Adipocyte (in vitro differentiated cells): ENCODE measurements at regions not wholly inside any gene's neighbourhood (a gene's known extent, or its start where the extent isn't known, plus 50 kb on each side); places are given as distances from the start of the nearest gene placed in this dataset.

ENCODE experiments used
- DNase-seq: peaks from one replicate; pipeline ENCODE4 v3.0.0-alpha.2; 2015; ENCODE audit warnings: low read depth
- H3K27me3 ChIP-seq: replicated peaks from 2 replicates; pipeline ENCODE4 v1.7.0; 2013; ENCODE audit warnings: mild to moderate bottlenecking, low read length, moderate library complexity; ENCODE audit not compliant: control insufficient read depth, insufficient read depth
- H3K36me3 ChIP-seq: 2 replicates; pipeline ENCODE4 v1.7.0; 2013; ENCODE audit warnings: low read length, mild to moderate bottlenecking, moderate library complexity; ENCODE audit not compliant: control insufficient read depth, insufficient read depth, severe bottlenecking
- H3K4me1 ChIP-seq: 2 replicates; pipeline ENCODE4 v1.7.0; 2013; ENCODE audit warnings: mild to moderate bottlenecking, low read length, moderate library complexity; ENCODE audit not compliant: control insufficient read depth, insufficient read depth
- H3K4me3 ChIP-seq: 2 replicates; pipeline ENCODE4 v1.7.0; 2013; ENCODE audit warnings: mild to moderate bottlenecking, low read length, moderate library complexity
- H3K9ac ChIP-seq: 2 replicates; pipeline ENCODE4 v1.7.0; 2013; ENCODE audit warnings: mild to moderate bottlenecking, low read length, moderate library complexity
- H3K9me3 ChIP-seq: 2 replicates; pipeline ENCODE4 v1.7.0; 2013; ENCODE audit warnings: mild to moderate bottlenecking, low read length, moderate library complexity; ENCODE audit not compliant: control insufficient read depth

DNA sequence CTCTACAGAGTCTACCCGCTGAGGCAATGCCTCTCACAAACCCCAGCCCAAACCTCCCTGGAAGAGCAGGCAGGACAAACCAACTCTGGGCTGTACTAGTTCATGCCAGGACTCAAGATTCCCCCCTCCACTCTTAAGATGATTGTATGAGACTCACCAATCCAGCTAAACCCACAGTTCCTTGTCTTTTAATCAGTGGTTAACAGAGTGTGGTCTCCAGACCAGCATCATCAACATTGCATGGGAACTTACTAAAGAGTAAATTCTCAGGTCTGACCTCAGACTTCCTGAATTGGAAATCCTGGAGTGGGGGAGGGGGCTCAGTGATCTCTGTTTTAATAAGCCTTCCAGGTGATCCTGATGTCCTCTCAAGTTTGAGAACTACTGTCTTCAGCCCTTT, 240.9 kb downstream of the GAS1 start:
- H3K9me3 ChIP-seq, result no peaks in the 10 kb centered on the region
- H3K4me3 ChIP-seq, result no peak overlapping the region
- DNase-seq, result no peak
- no peaks in the 10 kb centered on the region for H3K27me3 ChIP-seq
- H3K4me1 ChIP-seq, result peaks cover 3% of the 10 kb centered on the region
- no peak overlapping the region for H3K9ac ChIP-seq
- H3K36me3 ChIP-seq, result no peaks in the 10 kb centered on the region

DNA sequence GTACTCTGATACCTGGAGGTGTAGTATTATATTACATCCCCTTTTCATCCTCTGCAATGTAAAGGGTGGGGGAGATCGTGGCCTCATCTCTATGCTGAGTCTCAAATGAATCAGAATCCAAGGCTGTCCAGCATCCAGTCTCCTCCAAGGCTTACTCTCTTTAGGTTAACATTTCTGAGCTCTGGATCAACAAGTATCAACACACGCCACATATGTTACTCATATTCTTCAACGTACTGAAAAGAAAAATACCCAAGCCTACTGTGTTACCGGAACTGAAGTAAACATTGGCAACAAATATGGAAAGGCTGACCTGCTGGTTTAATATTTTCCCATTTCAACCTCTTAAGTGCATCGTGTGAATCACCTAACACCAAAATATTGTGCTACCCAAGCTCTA, 241.8 kb downstream of the GAS1 start:
- no peaks in the 10 kb centered on the region for H3K36me3 ChIP-seq
- H3K4me1 ChIP-seq, result peaks cover 9% of the 10 kb centered on the region
- no peak overlapping the region for H3K4me3 ChIP-seq
- DNase-seq, result peak; percentile 59
- no peaks in the 10 kb centered on the region for H3K27me3 ChIP-seq
- no peaks in the 10 kb centered on the region for H3K9me3 ChIP-seq
- H3K9ac ChIP-seq, result no peak overlapping the region

GRCh38 chr9:86703346-86703745, 244.0 kb downstream of the GAS1 start:
- Histone ChIP-seq H3K9me3 (no peaks in the 10 kb centered on the region), H3K27me3 (no peaks in the 10 kb centered on the region), H3K9ac (no peak overlapping the region), H3K4me3 (no peak overlapping the region), H3K36me3 (no peaks in the 10 kb centered on the region), H3K4me1 (peaks cover 11% of the 10 kb centered on the region)
- no peak for DNase-seq

DNA sequence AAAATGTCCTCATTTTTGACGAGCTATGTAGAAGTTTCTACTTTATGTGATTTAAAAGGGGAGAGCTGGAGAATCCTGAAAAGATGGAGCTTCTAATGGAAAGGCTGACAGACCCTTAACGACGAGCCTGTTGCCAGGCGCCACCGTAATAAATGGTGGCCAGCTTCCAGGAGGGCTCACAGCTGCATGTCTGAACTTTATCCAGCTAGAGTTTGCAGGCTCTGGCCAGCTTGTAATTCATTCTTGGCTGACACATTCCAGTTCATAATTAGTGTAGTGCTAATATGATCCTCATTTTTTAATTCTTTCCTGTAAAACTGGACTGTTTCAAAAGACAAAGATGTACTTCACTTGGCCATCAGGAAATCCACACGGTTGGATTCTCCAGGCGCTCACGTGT, 246.7 kb downstream of the GAS1 start:
- Histone ChIP-seq H3K4me1 (peaks cover 32% of the 10 kb centered on the region), H3K36me3 (no peaks in the 10 kb centered on the region), H3K9ac (no peak overlapping the region), H3K27me3 (no peaks in the 10 kb centered on the region), H3K9me3 (no peaks in the 10 kb centered on the region), H3K4me3 (peak overlapping the region; percentile 7)
- no peak for DNase-seq

GRCh38 chr9:86697999-86698398, 249.3 kb downstream of the GAS1 start:
- no peak overlapping the region for H3K4me3 ChIP-seq
- peaks cover 33% of the 10 kb centered on the region for H3K4me1 ChIP-seq
- H3K36me3 ChIP-seq, result no peaks in the 10 kb centered on the region
- H3K9ac ChIP-seq, result no peak overlapping the region
- no peaks in the 10 kb centered on the region for H3K9me3 ChIP-seq
- no peak for DNase-seq
- H3K27me3 ChIP-seq, result no peaks in the 10 kb centered on the region

DNA sequence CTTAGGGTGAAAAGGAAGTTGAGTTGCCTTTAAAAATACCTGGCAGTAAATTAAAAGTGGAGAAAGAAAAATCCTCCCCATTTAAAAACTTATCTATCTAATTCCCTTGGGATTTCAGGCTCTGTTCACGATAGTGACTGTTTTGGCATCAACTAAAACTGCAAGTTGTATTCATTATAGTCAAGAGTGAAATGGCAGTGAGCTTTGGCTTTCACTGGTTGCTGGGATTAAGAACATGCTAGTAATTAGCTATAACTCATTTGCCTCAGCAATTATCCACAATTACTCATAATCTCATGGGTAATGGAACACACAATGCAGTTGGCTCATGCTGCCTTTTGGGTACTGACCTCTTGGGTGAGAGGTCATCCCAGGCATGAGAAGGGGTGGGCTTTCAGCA, 250.1 kb downstream of the GAS1 start:
- H3K27me3 ChIP-seq, result no peaks in the 10 kb centered on the region
- no peak for DNase-seq

GRCh38 chr9:86695910-86696424, 251.3 kb downstream of the GAS1 start:
- Histone ChIP-seq H3K36me3 (no peaks in the 10 kb centered on the region), H3K27me3 (no peaks in the 10 kb centered on the region), H3K9ac (no peak overlapping the region), H3K4me1 (peaks cover 32% of the 10 kb centered on the region), H3K4me3 (no peak overlapping the region), H3K9me3 (no peaks in the 10 kb centered on the region)
- no peak for DNase-seq

More for the DNA sequence above, 250.1 kb downstream of the GAS1 start:
- H3K36me3 ChIP-seq, result no peaks in the 10 kb centered on the region
- H3K9ac ChIP-seq, result no peak overlapping the region
- no peaks in the 10 kb centered on the region for H3K9me3 ChIP-seq
- no peak overlapping the region for H3K4me3 ChIP-seq
- peaks cover 33% of the 10 kb centered on the region for H3K4me1 ChIP-seq

GRCh38 chr9:86690034-86690433, 257.3 kb downstream of the GAS1 start:
- Histone ChIP-seq H3K36me3 (no peaks in the 10 kb centered on the region), H3K4me3 (no peak overlapping the region), H3K4me1 (no peaks in the 10 kb centered on the region), H3K9me3 (no peaks in the 10 kb centered on the region), H3K9ac (no peak overlapping the region), H3K27me3 (no peaks in the 10 kb centered on the region)
- no peak for DNase-seq

GRCh38 chr9:86687788-86688187, 259.5 kb downstream of the GAS1 start:
- no peak for DNase-seq
- no peaks in the 10 kb centered on the region for H3K9me3 ChIP-seq

GRCh38 chr9:86685556-86685955, 261.8 kb downstream of the GAS1 start:
- Histone ChIP-seq H3K36me3 (no peaks in the 10 kb centered on the region), H3K9me3 (no peaks in the 10 kb centered on the region), H3K4me3 (no peak overlapping the region), H3K27me3 (no peaks in the 10 kb centered on the region), H3K9ac (no peak overlapping the region), H3K4me1 (no peaks in the 10 kb centered on the region)
- DNase-seq, result no peak

More at GRCh38 chr9:86687788-86688187, 259.5 kb downstream of the GAS1 start:
- no peaks in the 10 kb centered on the region for H3K27me3 ChIP-seq
- H3K36me3 ChIP-seq, result no peaks in the 10 kb centered on the region
- H3K9ac ChIP-seq, result no peak overlapping the region
- H3K4me1 ChIP-seq, result no peaks in the 10 kb centered on the region
- no peak overlapping the region for H3K4me3 ChIP-seq

DNA sequence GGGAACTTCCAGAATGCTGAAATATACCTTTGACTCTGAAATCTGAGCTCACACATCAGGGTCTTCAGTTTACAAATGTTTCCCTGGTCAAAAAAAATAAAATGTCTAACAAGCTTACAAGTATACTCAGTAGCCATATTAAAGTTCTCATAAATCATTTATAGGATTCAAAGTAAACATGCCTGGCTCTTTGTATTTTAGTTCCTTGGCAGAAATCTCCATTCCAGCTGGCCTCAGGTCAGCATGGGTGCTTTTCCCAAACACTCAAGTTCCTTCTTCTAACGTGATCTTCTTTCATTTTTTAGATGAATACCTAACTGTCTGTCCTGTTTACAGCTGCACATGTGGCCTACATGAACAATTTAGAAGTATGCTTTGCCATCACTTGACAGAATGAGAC, 263.2 kb downstream of the GAS1 start:
- H3K4me3 ChIP-seq, result no peak overlapping the region
- H3K27me3 ChIP-seq, result no peaks in the 10 kb centered on the region
- no peak for DNase-seq
- H3K4me1 ChIP-seq, result no peaks in the 10 kb centered on the region
- H3K36me3 ChIP-seq, result no peaks in the 10 kb centered on the region
- H3K9me3 ChIP-seq, result no peaks in the 10 kb centered on the region
- no peak overlapping the region for H3K9ac ChIP-seq

DNA sequence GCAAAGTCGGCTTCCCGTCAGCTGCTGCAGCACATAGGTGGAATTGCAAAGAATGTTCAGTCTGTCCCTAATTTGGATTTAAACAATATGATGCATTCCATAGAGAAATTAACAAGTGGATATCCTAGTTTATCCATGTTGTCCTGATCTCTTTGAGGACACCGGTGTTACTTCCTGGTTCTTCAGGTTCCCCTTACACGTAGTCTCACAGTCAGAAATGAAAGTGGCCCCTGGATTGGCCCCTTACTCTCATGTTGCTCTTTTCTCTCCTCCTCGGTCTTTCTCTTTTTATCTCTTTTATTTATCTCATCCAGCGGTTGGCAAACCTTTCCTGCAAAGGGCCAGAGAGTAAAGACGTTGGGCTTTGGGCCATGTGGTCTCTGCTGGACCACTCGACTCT, 265.1 kb downstream of the GAS1 start:
- H3K36me3 ChIP-seq, result no peaks in the 10 kb centered on the region
- H3K9ac ChIP-seq, result no peak overlapping the region
- no peak overlapping the region for H3K4me3 ChIP-seq
- no peaks in the 10 kb centered on the region for H3K9me3 ChIP-seq
- H3K27me3 ChIP-seq, result no peaks in the 10 kb centered on the region
- no peak for DNase-seq
- H3K4me1 ChIP-seq, result no peaks in the 10 kb centered on the region
